HG03045 (cell line): ENCODE measurements at regions not wholly inside any gene's neighbourhood (a gene's known extent, or its start where the extent isn't known, plus 50 kb on each side); places are given as distances from the start of the nearest gene placed in this dataset.
"Not testable (repeated sequence)": the region's sequence is repeated elsewhere in the genome, so short reads cannot be mapped to it uniquely, and the experiment has no call there.

Experiments used
- ATAC-seq: cut with Tn5 transposase; IDR thresholded peaks from one replicate; pipeline ENCODE4 v1.9.1; 2021; ENCODE audit warnings: mild to moderate bottlenecking, moderate library complexity; ENCODE audit not compliant: unreplicated experiment

DNA sequence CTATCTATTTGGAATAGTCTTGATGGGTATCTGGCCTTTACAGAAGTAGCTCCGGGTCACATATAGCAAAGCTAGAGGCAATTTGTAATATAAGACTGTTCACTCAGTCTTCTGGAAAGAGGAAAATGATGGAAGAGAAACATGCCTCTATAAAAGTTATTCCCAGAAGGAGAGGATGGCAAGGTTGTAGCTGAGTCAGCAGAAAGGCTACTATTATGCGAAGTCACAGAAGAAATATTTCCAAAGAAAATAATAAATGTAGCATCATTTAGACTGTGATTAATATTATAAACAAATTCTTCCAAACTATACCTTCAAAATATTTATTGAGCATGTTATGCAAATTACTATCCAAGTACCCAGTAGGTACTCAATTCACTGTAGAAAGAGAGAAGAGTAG, 1027.7 kb upstream of the TMEFF2 start:
- ATAC-seq: no peak

DNA sequence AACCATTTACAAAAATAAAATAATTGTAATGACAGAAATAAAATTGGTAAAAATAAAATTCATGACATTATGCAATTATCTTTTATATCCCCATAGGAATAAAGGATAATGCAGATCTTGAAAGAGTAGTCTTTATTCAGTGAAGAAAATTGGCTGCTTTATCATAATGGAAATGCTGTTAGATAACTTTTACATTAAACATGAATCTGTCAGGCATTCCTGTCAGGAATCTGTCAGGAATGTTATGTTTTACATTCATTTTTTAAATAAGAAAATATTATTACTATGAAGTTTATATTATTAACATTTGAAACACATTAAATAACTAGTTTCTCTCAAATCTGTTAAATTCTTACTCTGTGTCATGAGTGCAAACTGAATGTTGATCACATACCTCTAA, 1024.7 kb upstream of the TMEFF2 start:
- ATAC-seq: no peak

DNA sequence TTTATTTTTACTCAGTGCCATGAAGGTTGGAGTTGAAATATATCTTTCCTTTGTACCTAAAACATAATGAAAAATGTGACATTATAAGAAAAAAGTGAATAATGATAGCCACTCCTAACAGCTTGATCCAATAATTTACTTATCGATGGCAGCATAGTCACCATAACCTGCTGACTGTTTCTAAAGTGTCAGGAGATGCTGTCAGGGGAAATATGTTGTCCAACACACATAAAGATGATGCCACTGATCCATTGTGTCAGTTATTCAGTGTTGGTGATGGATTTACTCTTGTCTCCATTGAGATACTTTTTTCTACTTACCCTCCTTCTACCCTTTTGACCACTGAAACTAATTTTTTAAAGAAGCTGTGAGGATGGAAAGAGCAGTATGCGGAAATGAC, 1006.9 kb upstream of the TMEFF2 start:
- ATAC-seq: no peak

DNA sequence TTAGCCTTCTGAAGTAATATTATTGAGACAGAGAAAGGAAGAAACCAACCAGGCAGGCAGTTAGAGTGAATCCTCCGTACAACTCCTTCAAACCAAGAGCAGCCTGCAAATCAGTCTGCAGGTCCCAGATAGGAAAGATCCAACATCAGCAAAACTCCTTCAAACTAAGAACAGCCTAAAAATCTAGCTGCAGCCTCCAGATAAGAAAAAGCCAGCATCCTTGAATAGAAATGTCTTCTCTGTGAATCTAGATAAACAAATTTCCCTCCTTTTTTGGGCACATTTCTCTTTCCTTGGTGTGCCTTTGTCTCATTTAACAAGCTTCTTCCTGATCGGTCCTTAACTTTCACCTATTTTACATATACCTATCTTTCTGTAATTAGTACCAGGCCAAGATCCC, 1004.6 kb upstream of the TMEFF2 start:
- no peak for ATAC-seq

DNA sequence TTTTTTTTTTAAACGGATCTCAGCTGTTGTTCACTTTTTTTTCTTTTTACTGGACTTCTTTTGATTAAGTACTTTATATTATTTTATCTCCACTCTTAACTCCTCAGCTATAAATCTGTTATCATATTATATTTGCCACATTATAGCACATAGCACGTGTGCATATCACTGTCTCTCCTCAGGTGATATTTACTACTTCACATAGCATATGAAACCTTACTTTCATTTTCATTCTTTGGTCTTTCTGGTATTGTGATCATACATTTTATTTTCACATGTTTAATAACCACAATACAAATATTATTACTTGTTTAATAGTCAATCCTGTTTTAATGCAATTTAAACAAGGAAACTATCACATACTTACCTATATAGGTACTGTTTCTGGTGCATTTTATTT, 993.1 kb upstream of the TMEFF2 start:
- ATAC-seq: no peak

DNA sequence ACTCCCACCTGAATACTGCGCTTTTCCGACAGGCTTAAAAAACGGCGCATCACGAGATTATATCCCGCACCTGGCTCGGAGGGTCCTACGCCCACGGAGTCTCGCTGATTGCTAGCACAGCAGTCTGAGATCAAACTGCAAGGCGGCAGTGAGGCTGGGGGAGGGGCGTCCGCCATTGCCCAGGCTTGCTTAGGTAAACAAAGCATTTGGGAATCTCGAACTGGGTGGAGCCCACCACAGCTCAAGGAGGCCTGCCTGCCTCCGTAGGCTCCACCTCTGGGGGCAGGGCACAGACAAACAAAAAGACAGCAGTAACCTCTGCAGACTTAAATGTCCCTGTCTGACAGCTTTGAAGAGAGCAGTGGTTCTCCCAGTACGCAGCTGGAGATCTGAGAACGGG, 976.2 kb upstream of the TMEFF2 start:
- ATAC-seq: not testable (repeated sequence)

DNA sequence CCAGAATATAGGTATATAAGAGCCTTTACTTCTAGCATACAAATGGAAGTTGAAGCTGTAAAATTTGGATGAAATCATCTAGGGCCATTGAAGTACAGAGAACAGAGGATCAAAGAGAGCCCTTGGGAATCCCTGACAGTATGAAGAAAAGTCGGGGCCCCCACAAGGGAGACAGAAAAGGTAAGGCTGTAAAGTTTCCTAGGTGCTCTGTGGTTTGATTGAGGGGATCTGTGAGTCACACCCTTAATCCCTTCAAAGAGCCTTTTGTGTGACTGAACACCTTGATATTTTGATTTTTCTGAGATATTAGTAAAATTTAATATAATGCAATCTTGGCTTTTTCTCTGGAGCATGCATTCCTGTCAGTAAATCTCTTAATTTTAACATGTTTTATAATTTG, 961.7 kb upstream of the TMEFF2 start:
- no peak for ATAC-seq

DNA sequence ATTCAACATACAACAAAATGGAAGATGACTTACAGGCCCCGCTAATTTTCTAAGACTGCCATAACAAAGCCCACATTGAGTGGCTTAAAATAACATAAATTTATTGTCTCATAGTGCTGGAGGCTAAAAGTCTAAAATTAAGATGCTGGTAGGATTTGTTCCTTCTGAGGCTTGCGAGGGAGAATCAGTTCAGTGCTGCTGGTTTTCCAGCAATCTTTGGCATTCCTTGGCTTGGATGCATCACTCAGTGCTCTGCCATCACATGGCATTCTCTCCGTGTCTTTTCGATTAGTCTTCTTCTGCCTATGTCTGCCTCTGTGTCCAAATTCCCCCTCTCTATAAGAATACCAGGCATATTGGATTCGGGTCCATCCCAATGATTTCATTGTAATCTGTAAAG, 959.3 kb upstream of the TMEFF2 start:
- no peak for ATAC-seq

DNA sequence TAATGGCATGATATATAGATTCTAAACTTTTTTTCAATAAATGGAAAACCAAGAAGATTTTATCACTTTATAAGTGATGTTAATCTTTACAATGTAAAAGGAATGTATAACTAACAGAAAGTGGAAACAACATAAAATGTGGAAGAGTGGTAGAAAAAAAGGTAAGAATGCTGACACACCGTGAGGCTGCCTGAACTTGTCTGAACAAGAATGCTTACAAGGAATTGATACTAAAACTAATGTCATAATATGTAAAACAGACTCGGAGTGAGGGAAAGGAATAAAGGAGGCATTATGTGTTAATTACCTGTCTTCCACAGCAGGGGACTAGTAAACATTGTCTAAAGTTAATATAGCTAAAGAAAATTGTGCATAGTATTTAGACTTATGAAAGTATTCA, 958.8 kb upstream of the TMEFF2 start:
- no peak for ATAC-seq

DNA sequence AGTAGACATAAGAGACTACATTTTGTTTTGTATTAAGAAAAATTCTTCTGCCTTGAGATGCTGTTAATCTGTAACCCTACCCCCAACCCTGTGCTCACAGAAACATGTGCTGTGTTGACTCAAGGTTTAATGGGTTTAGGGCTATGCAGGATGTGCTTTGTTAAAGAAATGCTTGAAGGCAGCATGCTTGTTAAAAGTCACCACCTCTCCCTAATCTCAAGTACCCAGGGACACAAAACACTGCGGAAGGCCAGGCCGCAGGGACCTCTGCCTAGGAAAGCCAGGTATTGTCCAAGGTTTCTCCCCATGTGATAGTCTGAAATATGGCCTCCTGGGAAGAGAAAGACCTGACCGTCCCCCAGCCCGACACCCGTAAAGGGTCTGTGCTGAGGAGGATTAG, 947.7 kb upstream of the TMEFF2 start:
- ATAC-seq: not testable (repeated sequence)

DNA sequence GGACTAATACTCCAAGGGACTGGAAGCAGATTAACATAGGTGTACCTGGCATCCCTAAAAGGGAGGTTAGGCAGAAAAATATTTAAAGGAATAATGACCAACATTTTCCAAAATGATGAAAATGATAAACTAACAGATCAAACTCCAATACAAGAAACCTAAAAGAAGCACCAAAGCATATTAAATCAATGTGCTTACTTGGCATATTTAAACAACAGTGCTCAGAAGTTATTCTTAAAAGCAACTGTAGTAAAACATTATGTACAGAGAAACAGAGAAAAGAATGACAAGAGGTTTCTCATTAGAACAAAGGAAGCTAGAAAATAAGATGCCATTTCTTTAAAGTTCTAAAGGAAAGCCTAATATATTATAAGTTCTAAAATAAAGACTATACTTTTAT, 947.3 kb upstream of the TMEFF2 start:
- no peak for ATAC-seq

DNA sequence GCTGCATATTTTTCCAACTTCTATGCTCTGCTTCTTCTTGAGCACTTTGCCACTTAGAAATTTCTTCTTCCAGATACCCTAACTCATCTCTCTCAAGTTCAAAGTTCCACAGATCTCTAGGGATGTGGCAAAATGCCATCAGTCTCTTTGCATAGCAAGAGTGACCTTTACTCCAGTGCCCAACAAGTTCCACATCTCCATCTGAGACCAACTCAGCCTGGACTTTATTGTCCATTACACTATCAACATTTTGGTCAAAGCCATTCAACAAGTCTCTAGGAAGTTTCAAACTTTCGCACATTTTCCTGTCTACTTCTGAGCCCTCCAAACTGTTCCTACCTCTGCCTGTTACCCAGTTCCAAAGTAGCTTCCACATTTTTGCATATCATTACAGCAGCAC, 946.2 kb upstream of the TMEFF2 start:
- ATAC-seq: not testable (repeated sequence)

DNA sequence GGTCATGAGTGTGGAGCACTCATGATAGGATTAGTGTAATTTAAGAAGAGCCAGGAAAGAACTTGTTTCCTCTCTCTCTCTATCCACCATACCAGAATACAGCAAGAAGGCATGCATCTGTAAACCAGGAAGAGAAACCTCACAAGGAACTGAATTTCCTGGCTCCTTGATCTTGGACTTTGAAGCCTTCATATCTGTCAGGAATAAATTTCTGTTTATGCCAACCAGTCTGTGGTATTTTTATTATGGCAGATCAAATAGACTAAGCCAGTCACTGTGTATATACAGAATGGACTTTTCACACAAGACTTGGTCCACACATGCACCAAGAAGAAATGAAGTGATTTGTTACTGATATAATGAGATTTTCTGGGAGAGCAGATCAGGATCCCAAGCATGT, 930.1 kb upstream of the TMEFF2 start:
- no peak for ATAC-seq

DNA sequence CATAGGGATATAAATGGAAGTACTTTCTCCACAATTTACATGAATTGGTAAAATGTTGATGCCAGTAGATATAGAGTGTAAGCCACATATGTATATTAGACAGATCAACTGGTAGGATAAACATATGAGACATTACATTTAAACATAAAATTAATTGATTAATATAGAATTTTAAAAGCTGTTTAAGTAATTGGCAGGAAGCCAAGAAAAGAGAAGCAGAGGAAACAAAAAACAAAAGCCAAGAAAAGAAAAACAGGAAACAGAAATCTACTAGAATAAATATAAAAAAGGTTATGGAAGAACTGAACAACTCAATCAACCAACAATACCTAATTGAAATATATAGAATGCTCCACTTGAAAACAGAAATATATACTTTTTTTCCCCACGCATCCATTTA, 920.1 kb upstream of the TMEFF2 start:
- ATAC-seq: no peak

DNA sequence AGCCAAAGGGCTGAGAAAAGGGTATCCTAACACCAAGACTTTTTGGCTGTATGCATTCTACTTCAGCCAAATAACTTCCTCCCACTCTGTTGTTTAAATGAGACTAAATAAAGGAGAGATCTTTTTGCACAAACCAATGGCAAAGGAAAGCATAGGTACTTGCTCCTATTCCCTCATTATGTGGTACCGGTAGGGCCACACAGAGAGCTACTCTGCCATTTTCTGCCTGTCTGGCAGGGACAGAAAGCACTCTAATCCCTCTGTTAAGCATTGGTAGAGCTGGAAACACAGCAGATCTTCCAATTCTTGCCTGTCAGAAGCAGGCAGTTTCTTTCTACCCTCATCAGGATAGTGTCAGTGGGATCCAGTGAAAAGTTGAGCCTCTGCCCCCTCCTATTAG, 918.3 kb upstream of the TMEFF2 start:
- ATAC-seq: no peak

DNA sequence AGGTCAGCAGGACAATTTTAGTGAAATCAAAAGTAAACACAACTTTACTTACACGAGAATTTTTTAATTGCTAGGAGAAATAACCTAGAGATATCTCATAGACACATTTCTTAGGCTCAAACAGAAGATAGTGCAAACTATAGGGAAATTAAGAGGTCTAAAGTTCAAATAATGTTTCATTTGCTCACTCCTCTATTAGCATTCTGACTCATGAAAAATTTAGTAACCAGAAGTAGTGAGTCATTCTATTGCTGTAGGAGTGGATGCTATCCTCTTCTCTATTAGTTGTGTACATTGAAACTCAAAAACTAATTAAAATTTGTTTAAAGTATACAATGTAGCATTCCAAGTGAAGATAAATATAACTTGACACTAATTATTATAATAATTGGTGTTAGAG, 908.3 kb upstream of the TMEFF2 start:
- no peak for ATAC-seq

DNA sequence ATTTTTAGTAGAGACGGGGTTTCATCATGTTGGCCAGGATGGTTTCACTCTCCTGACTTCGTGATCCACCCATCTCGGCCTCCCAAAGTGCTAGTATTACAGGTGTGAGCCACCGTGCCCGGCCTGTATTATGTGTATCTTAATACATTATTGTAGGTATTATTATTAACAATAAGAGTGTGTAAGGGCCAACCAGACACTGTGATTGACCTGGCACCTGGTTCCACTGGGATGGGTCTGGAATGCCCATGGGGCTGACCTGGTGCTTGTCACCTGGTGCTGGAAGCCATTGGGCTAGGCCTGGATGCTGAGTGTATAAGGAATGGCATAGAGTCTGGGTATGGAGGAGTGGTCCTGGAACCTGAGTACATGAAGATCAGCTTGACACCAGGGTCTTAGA, 906.9 kb upstream of the TMEFF2 start:
- ATAC-seq: no peak

DNA sequence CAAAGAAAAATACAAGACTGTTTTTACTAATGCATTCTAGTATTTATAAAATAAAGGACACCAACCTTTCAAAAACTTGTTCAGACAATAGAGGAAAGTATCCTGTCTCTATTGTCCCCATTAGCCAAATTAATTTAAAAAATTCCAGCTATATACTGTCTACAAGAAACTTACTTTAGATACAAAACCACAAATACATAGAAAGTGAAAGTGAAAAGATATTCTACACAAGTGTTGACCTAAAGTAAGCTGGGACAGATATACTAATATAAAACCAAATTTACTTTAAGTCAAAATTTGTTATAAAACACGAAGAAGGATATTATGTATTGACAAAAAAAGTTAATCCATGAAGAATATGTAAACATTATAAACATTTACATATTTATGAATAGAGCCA, 893.3 kb upstream of the TMEFF2 start:
- no peak for ATAC-seq

DNA sequence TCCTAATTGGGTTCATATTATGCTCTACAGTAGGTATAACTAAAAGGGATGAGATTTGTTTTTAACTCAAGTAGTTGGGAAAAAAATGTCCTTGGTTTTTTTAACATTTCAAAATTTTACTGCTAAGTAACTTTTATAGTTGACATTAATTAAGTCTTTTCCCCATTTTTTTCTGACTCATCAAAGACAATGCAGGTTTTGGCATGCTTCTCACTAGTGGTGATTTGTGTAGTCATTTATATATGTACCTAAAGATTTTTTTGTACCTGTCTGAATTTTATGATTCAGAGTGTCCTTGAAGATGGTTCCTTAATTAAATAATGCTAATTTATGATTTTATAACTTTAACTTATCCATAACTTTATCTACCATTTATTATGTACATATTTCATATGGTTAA, 882.3 kb upstream of the TMEFF2 start:
- no peak for ATAC-seq

DNA sequence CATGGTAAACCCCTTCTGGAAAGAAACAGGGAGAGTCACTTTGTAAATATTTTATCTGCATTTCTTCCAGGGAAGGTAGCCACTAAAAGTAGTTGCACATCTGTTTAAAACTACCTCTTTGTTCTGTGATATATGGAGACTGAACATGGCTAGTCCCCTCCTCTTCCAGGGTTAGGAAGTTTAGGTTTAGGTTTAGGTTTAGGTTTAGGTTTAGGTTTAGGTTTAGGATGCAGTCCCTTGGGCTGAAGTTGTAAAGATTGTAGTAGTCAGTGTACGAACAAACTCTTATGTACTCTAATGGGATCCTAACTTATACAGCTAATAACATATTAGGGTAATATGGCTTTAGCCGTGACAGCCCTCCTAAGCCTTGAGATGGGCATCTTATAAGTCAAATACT, 880.2 kb upstream of the TMEFF2 start:
- no peak for ATAC-seq

DNA sequence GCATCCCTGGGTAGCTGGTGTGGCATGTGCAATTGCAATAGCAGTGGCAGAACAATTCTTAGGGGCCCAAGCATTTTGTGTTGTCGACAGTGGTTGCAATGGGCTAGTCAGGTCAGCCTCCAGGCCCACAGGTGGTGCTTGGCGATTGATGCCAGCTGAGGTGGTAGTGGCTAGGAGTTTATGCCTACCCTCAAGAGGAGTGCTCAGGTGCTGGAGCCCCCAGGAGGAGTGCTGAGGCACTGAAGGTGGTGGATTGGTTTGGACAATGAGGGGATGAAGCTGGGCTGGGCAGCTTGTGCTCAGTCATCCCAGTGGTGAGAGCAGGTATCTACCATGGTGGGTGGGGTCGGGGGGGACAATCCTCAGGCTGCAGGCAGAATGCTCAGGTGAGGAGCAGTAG, 877.9 kb upstream of the TMEFF2 start:
- ATAC-seq: no peak

DNA sequence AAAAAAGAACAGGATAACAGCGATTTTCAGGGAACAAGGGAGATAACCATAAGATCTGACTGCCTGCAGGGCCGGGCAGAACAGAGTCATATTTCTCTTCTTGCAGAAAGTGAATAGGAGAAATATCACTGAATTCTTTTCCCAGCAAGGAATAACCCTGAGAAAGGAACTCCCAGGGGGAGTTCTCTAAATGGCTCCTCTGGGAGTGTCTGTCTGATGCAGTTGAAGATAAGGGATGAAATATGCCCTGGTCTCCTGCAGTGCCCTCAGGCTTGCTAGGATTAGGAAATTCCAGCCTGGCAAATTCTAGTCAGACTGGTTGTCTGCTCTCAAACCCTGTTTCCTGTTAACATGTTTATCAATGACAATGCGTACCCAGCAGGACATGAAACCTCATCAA, 830.8 kb upstream of the TMEFF2 start:
- ATAC-seq: not testable (repeated sequence)

DNA sequence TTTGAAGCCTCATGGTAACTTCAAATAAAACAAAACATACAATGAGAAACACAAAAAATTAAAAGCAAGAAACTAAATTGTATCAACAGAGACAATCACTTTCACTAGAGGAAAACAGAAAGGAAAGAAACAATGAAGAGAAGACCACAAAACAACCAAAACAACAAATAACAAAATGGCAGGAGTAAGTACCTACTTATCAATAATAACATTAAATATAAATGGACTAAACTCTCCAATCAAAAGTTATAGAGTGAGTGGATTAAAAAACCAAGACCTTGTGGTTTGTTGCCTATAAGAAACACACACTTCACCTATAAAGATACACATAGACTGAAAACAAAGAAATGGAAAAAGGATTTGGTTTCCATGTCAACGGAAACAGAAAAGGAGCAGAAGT, 830.1 kb upstream of the TMEFF2 start:
- ATAC-seq: no peak

DNA sequence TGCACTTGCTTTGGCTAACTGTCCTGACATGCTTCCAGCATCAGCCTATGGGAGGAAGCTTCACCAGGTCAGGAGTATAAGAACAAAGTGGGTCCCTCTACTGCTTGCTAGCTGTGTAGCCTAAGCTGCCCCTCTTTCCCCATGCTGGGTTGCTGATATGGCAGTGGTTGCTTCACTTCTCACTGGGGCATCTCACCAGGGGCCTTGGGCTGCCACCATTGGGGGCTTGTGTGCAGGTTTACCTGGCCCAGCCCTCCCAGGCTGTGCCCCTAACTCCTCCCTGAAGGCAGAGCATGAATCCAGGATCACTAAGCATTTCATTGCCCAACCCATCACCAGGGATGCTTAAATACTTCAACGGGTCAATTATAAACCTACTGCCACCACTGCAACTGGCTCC, 817.1 kb upstream of the TMEFF2 start:
- ATAC-seq: no peak
